GM23248 (cell line): ENCODE measurements at regions not wholly inside any gene's neighbourhood (a gene's known extent, or its start where the extent isn't known, plus 50 kb on each side); places are given as distances from the start of the nearest gene placed in this dataset.

ENCODE experiments used
- DNase-seq: peaks from one replicate; pipeline ENCODE4 v3.0.0-alpha.2; 2015
- H2AFZ ChIP-seq: fragments of 200-600 bp; sonication (generic); 2 replicates; pipeline ENCODE4 v1.6.1; 2016; ENCODE audit warnings: antibody characterized with exemption
- H3F3A ChIP-seq: fragments of 200-600 bp; sonication (generic); 2 replicates; pipeline ENCODE4 v1.6.1; 2016; ENCODE audit warnings: mild to moderate bottlenecking, antibody characterized with exemption, mixed run types; ENCODE audit not compliant: insufficient read depth
- H3K27ac ChIP-seq: fragments of 200-600 bp; sonication (generic); 2 replicates; pipeline ENCODE4 v1.5.1; 2016; ENCODE audit warnings: mild to moderate bottlenecking
- H3K27me3 ChIP-seq: fragments of 200-600 bp; sonication (generic); replicated peaks from 2 replicates; pipeline ENCODE4 v1.6.1; 2016; ENCODE audit warnings: mild to moderate bottlenecking; ENCODE audit not compliant: insufficient read depth
- H3K36me3 ChIP-seq: fragments of 200-600 bp; sonication (generic); 2 replicates; pipeline ENCODE4 v1.6.1; 2016; ENCODE audit warnings: low read depth, mild to moderate bottlenecking
- H3K4me1 ChIP-seq: fragments of 200-600 bp; sonication (generic); 2 replicates; pipeline ENCODE4 v1.6.1; 2016; ENCODE audit warnings: mild to moderate bottlenecking; ENCODE audit not compliant: insufficient read depth
- H3K4me2 ChIP-seq: fragments of 200-600 bp; sonication (generic); one replicate; pipeline ENCODE4 v1.6.1; 2016; ENCODE audit warnings: mild to moderate bottlenecking; ENCODE audit not compliant: unreplicated experiment
- H3K4me3 ChIP-seq: fragments of 200-600 bp; sonication (generic); 2 replicates; pipeline ENCODE4 v1.5.1; 2016; ENCODE audit warnings: mild to moderate bottlenecking
- H3K79me2 ChIP-seq: fragments of 200-600 bp; sonication (generic); 2 replicates; pipeline ENCODE4 v1.6.1; 2016; ENCODE audit warnings: mild to moderate bottlenecking; ENCODE audit not compliant: insufficient read depth
- H3K9ac ChIP-seq: fragments of 200-600 bp; sonication (generic); 2 replicates; pipeline ENCODE4 v1.6.1; 2016; ENCODE audit warnings: mild to moderate bottlenecking
- H3K9me2 ChIP-seq: fragments of 200-600 bp; sonication (generic); 2 replicates; pipeline ENCODE4 v1.6.1; 2016; ENCODE audit warnings: mixed run types, mild to moderate bottlenecking, moderate library complexity; ENCODE audit not compliant: insufficient read depth
- H3K9me3 ChIP-seq: fragments of 200-600 bp; sonication (generic); one replicate; pipeline ENCODE4 v1.6.1; 2017; ENCODE audit warnings: low read depth
- H4K20me1 ChIP-seq: fragments of 200-600 bp; sonication (generic); 2 replicates; pipeline ENCODE4 v1.6.0; 2016; ENCODE audit not compliant: insufficient read depth
- EZH2 ChIP-seq: fragments of 200-600 bp; sonication (generic); IDR thresholded peaks from 2 replicates; pipeline ENCODE4 v1.6.1; 2018; ENCODE audit warnings: antibody characterized with exemption, mild to moderate bottlenecking; ENCODE audit not compliant: insufficient read depth, poor library complexity, severe bottlenecking
- EZH2phosphoT487 ChIP-seq: fragments of 200-600 bp; sonication (generic); IDR thresholded peaks from 2 replicates; pipeline ENCODE4 v1.6.1; 2018; ENCODE audit warnings: antibody characterized with exemption, moderate library complexity, mild to moderate bottlenecking, low read depth; ENCODE audit not compliant: insufficient read depth
- WGBS, 2 experiments: methylation state at CpG; one replicate each; pipeline ENCODE4 v1.1.6; 2015 to 2017; ENCODE audit warnings: low lambda C conversion rate in 2 of 2, low coverage in 1 of 2; ENCODE audit errors: missing lambda C conversion rate in 2 of 2; 5-methylcytosine and 5-hydroxymethylcytosine counted together
- in situ Hi-C: fragments of 300-500 bp; cut with MboI; formaldehyde crosslinking; loops from 2 replicates; pipeline ENCODE4 v1.15.0; 2020

GRCh38 chr2:204050681-204051080 is 114.1 kb downstream of the ICOS start:
- H2AFZ ChIP-seq: no peak overlapping the region
- H3K4me1 ChIP-seq: no peaks in the 10 kb centered on the region
- no peak for DNase-seq
- H3K79me2 ChIP-seq: no peaks in the 10 kb centered on the region
- TF ChIP-seq EZH2phosphoT487 (no peak), EZH2 (no peak)
- no peak overlapping the region for H3K4me3 ChIP-seq
- H3K9me2 ChIP-seq: no peaks in the 10 kb centered on the region
- H3K9ac ChIP-seq: no peak overlapping the region
- H4K20me1 ChIP-seq: no peaks in the 10 kb centered on the region
- H3K27me3 ChIP-seq: peaks cover 7% of the 10 kb centered on the region; the same call in 1 of the 2 replicates
- no peak overlapping the region for H3K27ac ChIP-seq
- 33 to 53% methylated on average over 5 of the region's 5 CpGs for WGBS, 2 experiments
- no peaks in the 10 kb centered on the region for H3K9me3 ChIP-seq
- no peaks in the 10 kb centered on the region for H3K36me3 ChIP-seq
- in situ Hi-C loops: no loop called here
- no peak overlapping the region for H3K4me2 ChIP-seq
- H3F3A ChIP-seq: no peaks in the 10 kb centered on the region

GRCh38 chr2:204051476-204051875 is 114.9 kb downstream of the ICOS start:
- no peak for TF ChIP-seq EZH2
- no peak for TF ChIP-seq EZH2phosphoT487
- Histone ChIP-seq H3K4me3 (no peak overlapping the region), H3K79me2 (no peaks in the 10 kb centered on the region), H2AFZ (no peak overlapping the region), H3K9ac (no peak overlapping the region), H3K27me3 (peaks cover 7% of the 10 kb centered on the region; the same call in 1 of the 2 replicates), H3F3A (no peaks in the 10 kb centered on the region), H3K27ac (no peak overlapping the region), H3K4me2 (no peak overlapping the region), H3K9me2 (no peaks in the 10 kb centered on the region), H3K4me1 (no peaks in the 10 kb centered on the region), H3K9me3 (no peaks in the 10 kb centered on the region), H4K20me1 (no peaks in the 10 kb centered on the region), H3K36me3 (no peaks in the 10 kb centered on the region)
- in situ Hi-C loops: no loop called here
- 72 to 74% methylated on average over 4 of the region's 4 CpGs for WGBS, 2 experiments
- DNase-seq: no peak

GRCh38 chr2:204051984-204052556 is 115.5 kb downstream of the ICOS start:
- H3F3A ChIP-seq: no peaks in the 10 kb centered on the region
- no peak overlapping the region for H3K4me2 ChIP-seq
- H3K27ac ChIP-seq: no peak overlapping the region
- H4K20me1 ChIP-seq: no peaks in the 10 kb centered on the region
- no peaks in the 10 kb centered on the region for H3K79me2 ChIP-seq
- H3K9ac ChIP-seq: no peak overlapping the region
- H3K27me3 ChIP-seq: peaks cover 7% of the 10 kb centered on the region; the same call in 1 of the 2 replicates
- no peak overlapping the region for H3K4me3 ChIP-seq
- H3K9me2 ChIP-seq: no peaks in the 10 kb centered on the region
- no peaks in the 10 kb centered on the region for H3K4me1 ChIP-seq
- TF ChIP-seq EZH2phosphoT487 (no peak), EZH2 (no peak)
- in situ Hi-C loops: no loop called here
- no peaks in the 10 kb centered on the region for H3K36me3 ChIP-seq
- 3 to 8% methylated on average over 3 of the region's 3 CpGs for WGBS, 2 experiments
- DNase-seq: no peak
- H2AFZ ChIP-seq: no peak overlapping the region
- H3K9me3 ChIP-seq: no peaks in the 10 kb centered on the region

DNA sequence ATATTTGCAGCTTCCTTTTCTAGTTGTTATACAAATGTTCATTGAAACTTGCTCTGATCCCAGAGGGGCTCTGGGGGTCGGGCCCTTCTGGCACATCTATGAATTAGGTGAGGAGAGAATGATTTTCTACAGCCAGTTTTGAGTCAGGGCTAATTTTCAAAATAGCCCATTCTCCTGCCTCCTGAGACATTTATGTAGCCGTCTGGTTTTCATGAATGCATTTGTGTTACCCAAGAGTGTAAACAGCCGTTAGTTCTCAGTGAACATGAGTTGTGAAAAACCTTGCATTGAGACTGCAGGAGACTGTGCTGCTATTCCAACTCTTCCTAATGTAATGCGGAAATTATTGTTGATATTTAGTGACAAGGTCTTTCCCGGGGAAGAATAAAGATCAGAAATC is 122.5 kb downstream of the ICOS start:
- Histone ChIP-seq H3K4me3 (no peak overlapping the region), H3K4me2 (no peak overlapping the region), H3F3A (no peaks in the 10 kb centered on the region), H3K9me2 (no peaks in the 10 kb centered on the region), H4K20me1 (no peaks in the 10 kb centered on the region), H3K79me2 (no peaks in the 10 kb centered on the region), H3K9me3 (no peaks in the 10 kb centered on the region), H3K4me1 (no peaks in the 10 kb centered on the region), H3K27ac (no peak overlapping the region), H3K27me3 (peaks cover 6% of the 10 kb centered on the region; the same call in 1 of the 2 replicates), H2AFZ (no peak overlapping the region), H3K36me3 (no peaks in the 10 kb centered on the region), H3K9ac (no peak overlapping the region)
- in situ Hi-C loops: no loop called here
- no peak for DNase-seq
- 51 to 58% methylated on average over 5 of the region's 5 CpGs for WGBS, 2 experiments
- TF ChIP-seq EZH2phosphoT487: no peak
- TF ChIP-seq EZH2: no peak
